H1 (cell line): ENCODE measurements at regions not wholly inside any gene's neighbourhood (a gene's known extent, or its start where the extent isn't known, plus 50 kb on each side); places are given as distances from the start of the nearest gene placed in this dataset.

Source experiments
- CTCF ChIA-PET: fragments of 300-600 bp; sonication (Branson Sonifier 250); formaldehyde crosslinking; loops from one replicate; lab custom pipeline; 2021; ENCODE audit not compliant: partially characterized antibody; lab: Charles Lee
- POLR2A ChIA-PET: fragments of 300-600 bp; sonication (Branson Sonifier 250); formaldehyde crosslinking; loops from one replicate; lab custom pipeline; 2021; ENCODE audit warnings: inconsistent platforms; ENCODE audit not compliant: partially characterized antibody; lab: Charles Lee
- DNase-seq, 2 experiments: peaks; one replicate each; pipeline versions ENCODE4 v3.0.0 to v3.0.0-alpha.2; 2010 to 2022; ENCODE audit warnings: low spot score in 2 of 2, low read depth in 1 of 2, mixed read lengths in 1 of 2
- FAIRE-seq: peaks from 2 replicates; lab custom pipeline; 2011; peaks lifted over from hg19 to GRCh38; lab: Jason Lieb, UNC
- H2AFZ ChIP-seq: 2 replicates; pipeline ENCODE4 v1.8.1; 2012; ENCODE audit warnings: low read length, inconsistent platforms
- H2AK5ac ChIP-seq: 2 replicates; pipeline ENCODE4 v1.6.1; 2013; ENCODE audit warnings: low read depth, low read length
- H2BK120ac ChIP-seq: replicated peaks from 2 replicates; pipeline ENCODE3; 2013; ENCODE audit warnings: low read depth, low read length, inconsistent platforms
- H2BK12ac ChIP-seq: 2 replicates; pipeline ENCODE4 v1.6.1; 2013; ENCODE audit warnings: low read depth, low read length
- H2BK15ac ChIP-seq: 2 replicates; pipeline ENCODE4 v1.6.1; 2013; ENCODE audit warnings: low read length
- H2BK20ac ChIP-seq: 2 replicates; pipeline ENCODE4 v1.6.1; 2013; ENCODE audit warnings: low read length
- H2BK5ac ChIP-seq: 2 replicates; pipeline ENCODE4 v1.6.1; 2013; ENCODE audit warnings: low read depth, low read length
- H3K14ac ChIP-seq: 2 replicates; pipeline ENCODE4 v1.6.1; 2013; ENCODE audit warnings: inconsistent platforms; ENCODE audit not compliant: insufficient read length
- H3K18ac ChIP-seq: 2 replicates; pipeline ENCODE4 v1.6.1; 2013; ENCODE audit warnings: low read length; ENCODE audit errors: extremely low read depth
- H3K23ac ChIP-seq: 2 replicates; pipeline ENCODE4 v1.6.1; 2013; ENCODE audit warnings: inconsistent platforms; ENCODE audit not compliant: insufficient read length
- H3K23me2 ChIP-seq: 2 replicates; pipeline ENCODE4 v1.6.1; 2013; ENCODE audit warnings: low read depth, low read length
- H3K27ac ChIP-seq: 2 replicates; pipeline ENCODE4 v1.6.1; 2011; ENCODE audit warnings: low read depth, low read length, inconsistent platforms
- H3K27me3 ChIP-seq, 4 experiments: replicated peaks in 1 of 4; 1 replicate in 1 of 4; 2 replicates in 3 of 4; pipeline versions ENCODE4 v1.6.1 to v1.8.1; 2011 to 2013; ENCODE audit warnings: low read length in 3 of 4, mild to moderate bottlenecking in 3 of 4, inconsistent platforms in 2 of 4, mixed read lengths in 2 of 4, moderate library complexity in 1 of 4; ENCODE audit not compliant: control insufficient read depth in 3 of 4, insufficient read depth in 3 of 4; ENCODE audit errors: extremely low read depth in 1 of 4
- H3K36me3 ChIP-seq, 4 experiments: 2 replicates each; pipeline versions ENCODE4 v1.6.1 to v1.8.1; 2011 to 2013; ENCODE audit warnings: mild to moderate bottlenecking in 4 of 4, low read length in 3 of 4, moderate library complexity in 2 of 4, control low read depth in 1 of 4, inconsistent platforms in 1 of 4; ENCODE audit not compliant: insufficient read depth in 4 of 4, control insufficient read depth in 2 of 4
- H3K4ac ChIP-seq: replicated peaks from 2 replicates; pipeline ENCODE3; 2013; ENCODE audit warnings: low read length, low read depth, mixed read lengths, inconsistent platforms; ENCODE audit not compliant: insufficient read length
- H3K4me1 ChIP-seq, 4 experiments: replicated peaks in 1 of 4; 1 replicate in 1 of 4; 2 replicates in 3 of 4; pipeline versions ENCODE4 v1.6.1 to v1.8.1; 2011 to 2013; ENCODE audit warnings: low read length in 3 of 4, inconsistent platforms in 2 of 4, mixed read lengths in 1 of 4; ENCODE audit not compliant: insufficient read depth in 4 of 4, control insufficient read depth in 3 of 4
- H3K4me2 ChIP-seq, 2 experiments: 2 replicates each; pipeline versions ENCODE4 v1.6.1 to v1.8.1; 2011 to 2013; ENCODE audit warnings: low read depth in 2 of 2, low read length in 2 of 2, control low read depth in 1 of 2, inconsistent platforms in 1 of 2, mild to moderate bottlenecking in 1 of 2; ENCODE audit not compliant: insufficient read depth in 1 of 2
- H3K4me3 ChIP-seq, 4 experiments: fragments of 200-600, 300-600 bp in 1 of 4; sonication (generic), shearing (Covaris generic), sonication (Bioruptor Twin) in 1 of 4; 2 replicates each; pipeline versions ENCODE4 v1.5.1 to v1.8.1; 2011 to 2016; ENCODE audit warnings: low read length in 4 of 4, low read depth in 3 of 4, control low read depth in 2 of 4, inconsistent platforms in 2 of 4, mild to moderate bottlenecking in 2 of 4, mixed read lengths in 1 of 4, moderate library complexity in 1 of 4; ENCODE audit not compliant: insufficient read depth in 2 of 4; ENCODE audit errors: extremely low read depth in 1 of 4
- H3K56ac ChIP-seq: replicated peaks from 2 replicates; pipeline ENCODE3; 2013; ENCODE audit warnings: low read depth, mild to moderate bottlenecking, mixed read lengths, low read length, inconsistent platforms; ENCODE audit not compliant: insufficient read length
- H3K79me1 ChIP-seq: 2 replicates; pipeline ENCODE4 v1.6.1; 2013; ENCODE audit warnings: low read depth, low read length, control low read depth
- H3K79me2 ChIP-seq, 2 experiments: 2 replicates each; pipeline versions ENCODE4 v1.6.1 to v1.8.1; 2012 to 2013; ENCODE audit warnings: low read length in 2 of 2, mild to moderate bottlenecking in 2 of 2, inconsistent platforms in 1 of 2; ENCODE audit not compliant: insufficient read depth in 2 of 2, control insufficient read depth in 1 of 2
- H3K9ac ChIP-seq, 4 experiments: replicated peaks in 1 of 4; 1 replicate in 1 of 4; 2 replicates in 3 of 4; pipeline versions ENCODE4 v1.6.1 to v1.8.1; 2011 to 2013; ENCODE audit warnings: low read depth in 3 of 4, low read length in 3 of 4, control low read depth in 2 of 4, mild to moderate bottlenecking in 2 of 4, moderate library complexity in 2 of 4, inconsistent platforms in 1 of 4; ENCODE audit errors: extremely low read depth in 1 of 4
- H3K9me3 ChIP-seq, 2 experiments: 2 replicates each; pipeline versions ENCODE4 v1.6.1 to v1.8.1; 2012 to 2013; ENCODE audit warnings: mild to moderate bottlenecking in 2 of 2, moderate library complexity in 2 of 2, control low read depth in 1 of 2, inconsistent platforms in 1 of 2, low read depth in 1 of 2, low read length in 1 of 2, mixed read lengths in 1 of 2; ENCODE audit not compliant: insufficient read depth in 2 of 2
- H4K20me1 ChIP-seq, 2 experiments: replicated peaks in 1 of 2; 2 replicates each; pipeline versions ENCODE3 to v1.8.1; 2011 to 2013; ENCODE audit warnings: inconsistent platforms in 2 of 2, low read length in 2 of 2, mild to moderate bottlenecking in 1 of 2; ENCODE audit not compliant: insufficient read depth in 2 of 2, control insufficient read depth in 1 of 2
- H4K5ac ChIP-seq: 2 replicates; pipeline ENCODE4 v1.6.1; 2013; ENCODE audit warnings: low read length, low read depth, mixed read lengths, inconsistent platforms; ENCODE audit not compliant: insufficient read length
- H4K8ac ChIP-seq: 2 replicates; pipeline ENCODE4 v1.8.0; 2013; ENCODE audit warnings: mild to moderate bottlenecking, moderate library complexity, low read length, inconsistent platforms; ENCODE audit not compliant: insufficient read depth; ENCODE audit errors: extremely low read depth
- H4K91ac ChIP-seq: replicated peaks from 2 replicates; pipeline ENCODE3; 2013; ENCODE audit warnings: low read length, mixed read lengths, inconsistent platforms; ENCODE audit not compliant: insufficient read length
- CBX8 ChIP-seq: fragments of 300-800, 300-1000 bp; sonication (generic); IDR thresholded peaks from 2 replicates; pipeline ENCODE4 v1.7.1; 2016; ENCODE audit warnings: low read depth, low read length, borderline replicate concordance
- CHD1 ChIP-seq: IDR thresholded peaks from 2 replicates; pipeline ENCODE4 v1.6.1; 2012; ENCODE audit warnings: low read depth, low read length, improper control_type of control experiment
- CTBP2 ChIP-seq: IDR thresholded peaks from 2 replicates; pipeline ENCODE4 v1.7.0; 2011; ENCODE audit warnings: borderline replicate concordance, mild to moderate bottlenecking, moderate library complexity, mixed read lengths, low read length; ENCODE audit not compliant: insufficient read depth, insufficient read length
- FOSL1 ChIP-seq: IDR thresholded peaks from 2 replicates; pipeline ENCODE4 v1.6.1; 2011; ENCODE audit warnings: mild to moderate bottlenecking, low read depth, low read length, moderate library complexity; ENCODE audit not compliant: insufficient read depth
- RFX5 ChIP-seq: IDR thresholded peaks from 2 replicates; pipeline ENCODE4 v1.6.1; 2011; ENCODE audit warnings: low read depth, low read length, improper control_type of control experiment, borderline replicate concordance
- WGBS, 2 experiments: shearing (Covaris generic) in 1 of 2; methylation state at CpG; one replicate each; pipeline versions ENCODE4 v1.1.6 to v1.1.7; 2013 to 2015; ENCODE audit warnings: low lambda C conversion rate in 2 of 2, mixed read lengths in 2 of 2, inconsistent platforms in 1 of 2, low coverage in 1 of 2, missing lambda C conversion rate in 1 of 2; ENCODE audit not compliant: insufficient replicate concordance in 2 of 2, insufficient coverage in 1 of 2, insufficient read length in 1 of 2; ENCODE audit errors: extremely low coverage in 1 of 2, missing lambda C conversion rate in 1 of 2; 5-methylcytosine and 5-hydroxymethylcytosine counted together
- TF ChIP-seq, protein P1 (sequence below): IDR thresholded peaks from 2 replicates; pipeline ENCODE4 v1.6.1; 2011; ENCODE audit warnings: low read length, improper control_type of control experiment
- TF ChIP-seq, protein P2 (sequence below): IDR thresholded peaks from 2 replicates; pipeline ENCODE4 v1.6.1; 2012; ENCODE audit warnings: low read length, inconsistent platforms

DNA sequence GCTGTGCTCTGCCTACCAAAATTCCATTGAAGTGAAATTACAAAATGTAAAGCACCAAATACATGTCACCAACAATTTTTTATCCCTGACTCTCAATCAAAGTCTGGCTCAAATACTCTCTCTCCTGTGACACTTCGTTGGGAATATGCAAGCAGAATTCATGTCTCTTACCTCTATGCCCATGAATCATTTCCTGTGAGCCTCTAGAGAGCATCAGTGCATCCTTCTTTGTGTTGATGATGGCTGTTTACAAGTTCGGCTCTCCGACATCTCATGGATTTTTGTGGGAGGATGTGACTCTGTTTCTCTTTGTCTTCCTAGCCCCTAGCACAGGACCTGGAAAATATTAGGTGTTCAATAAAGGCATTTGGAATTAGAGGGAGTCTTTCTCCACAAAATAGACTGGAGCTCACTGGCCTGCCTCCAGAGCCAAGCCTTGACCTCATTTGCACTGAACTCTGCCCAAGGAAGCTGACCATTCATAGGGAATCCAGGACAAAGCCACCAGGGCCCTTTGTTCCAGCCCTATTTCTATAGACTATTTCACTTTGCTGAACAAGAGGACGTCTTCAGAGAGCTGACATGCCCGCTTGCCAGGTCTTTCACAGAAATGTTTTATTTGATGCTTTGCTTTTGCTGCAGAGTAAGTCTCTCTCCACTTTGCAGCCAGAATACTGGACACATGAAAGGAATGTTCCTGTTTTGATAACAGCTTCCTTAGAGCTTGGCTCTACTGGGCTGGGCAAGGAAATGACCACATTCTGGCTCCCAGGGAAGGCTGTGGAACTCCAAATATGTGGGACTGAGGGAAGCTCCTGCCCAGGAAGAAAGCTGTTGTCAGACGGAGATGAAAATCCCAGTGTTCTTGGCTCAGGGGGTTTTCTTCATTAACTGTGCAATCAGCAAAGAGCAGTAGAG lies 194.5 kb upstream of the CDYL start:
- Histone ChIP-seq H2BK20ac (no peak overlapping the region), H3K14ac (no peak overlapping the region), H3K36me3 (no peaks in the 10 kb centered on the region), H3K18ac (no peak overlapping the region), H2AFZ (no peak overlapping the region), H3K56ac (no peak overlapping the region), H2AK5ac (no peak overlapping the region), H2BK5ac (no peak overlapping the region), H3K9me3 (no peaks in the 10 kb centered on the region), H2BK120ac (no peak overlapping the region), H4K8ac (no peak overlapping the region), H2BK15ac (no peak overlapping the region), H2BK12ac (no peak overlapping the region), H3K23me2 (no peaks in the 10 kb centered on the region), H3K27me3 (no peaks in the 10 kb centered on the region), H3K9ac (no peak overlapping the region), H3K79me2 (no peaks in the 10 kb centered on the region), H3K79me1 (no peaks in the 10 kb centered on the region), H3K23ac (no peak overlapping the region), H3K4ac (no peak overlapping the region), H4K20me1 (no peaks in the 10 kb centered on the region), H4K5ac (no peak overlapping the region), H3K4me3 (no peak overlapping the region), H3K27ac (no peak overlapping the region), H3K4me1 (no peaks in the 10 kb centered on the region; a peak in 2 of 7 replicates), H4K91ac (no peak overlapping the region), H3K4me2 (no peak overlapping the region)
- no peak for DNase-seq
- ChIA-PET POLR2A (interaction anchor here (0.5 kb wide), 1 partner anchor 315 kb away, joined by 3 read pairs; no protein-coding TSS in a partner anchor), CTCF (interaction anchor here (1.3 to 1.5 kb wide), 3 partner anchors 21 to 32 kb away, joined by 3 to 4 read pairs (median 3); no protein-coding TSS in a partner anchor)
- no peak for TF ChIP-seq CHD1
- no peak for TF ChIP-seq FOSL1
- TF ChIP-seq, protein P1, sequence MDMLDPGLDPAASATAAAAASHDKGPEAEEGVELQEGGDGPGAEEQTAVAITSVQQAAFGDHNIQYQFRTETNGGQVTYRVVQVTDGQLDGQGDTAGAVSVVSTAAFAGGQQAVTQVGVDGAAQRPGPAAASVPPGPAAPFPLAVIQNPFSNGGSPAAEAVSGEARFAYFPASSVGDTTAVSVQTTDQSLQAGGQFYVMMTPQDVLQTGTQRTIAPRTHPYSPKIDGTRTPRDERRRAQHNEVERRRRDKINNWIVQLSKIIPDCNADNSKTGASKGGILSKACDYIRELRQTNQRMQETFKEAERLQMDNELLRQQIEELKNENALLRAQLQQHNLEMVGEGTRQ, result no peak
- TF ChIP-seq RFX5, result no peak
- TF ChIP-seq CTBP2, result no peak
- TF ChIP-seq CBX8, result no peak
- TF ChIP-seq, protein P2, sequence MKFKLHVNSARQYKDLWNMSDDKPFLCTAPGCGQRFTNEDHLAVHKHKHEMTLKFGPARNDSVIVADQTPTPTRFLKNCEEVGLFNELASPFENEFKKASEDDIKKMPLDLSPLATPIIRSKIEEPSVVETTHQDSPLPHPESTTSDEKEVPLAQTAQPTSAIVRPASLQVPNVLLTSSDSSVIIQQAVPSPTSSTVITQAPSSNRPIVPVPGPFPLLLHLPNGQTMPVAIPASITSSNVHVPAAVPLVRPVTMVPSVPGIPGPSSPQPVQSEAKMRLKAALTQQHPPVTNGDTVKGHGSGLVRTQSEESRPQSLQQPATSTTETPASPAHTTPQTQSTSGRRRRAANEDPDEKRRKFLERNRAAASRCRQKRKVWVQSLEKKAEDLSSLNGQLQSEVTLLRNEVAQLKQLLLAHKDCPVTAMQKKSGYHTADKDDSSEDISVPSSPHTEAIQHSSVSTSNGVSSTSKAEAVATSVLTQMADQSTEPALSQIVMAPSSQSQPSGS, result no peak
- no peak for FAIRE-seq
- WGBS, 2 experiments, result 87% methylated on average over 6 of the region's 6 CpGs; no CpG with 5 or more reads in 1 of the 2 experiments
